Spleen (tissue), 11 donors: ENCODE measurements at regions not wholly inside any gene's neighbourhood (a gene's known extent, or its start where the extent isn't known, plus 50 kb on each side); places are given as distances from the start of the nearest gene placed in this dataset.

Experiments used
- DNase-seq: peaks from one replicate; pipeline ENCODE4 v3.0.0-alpha.2; 2020
- H3K27ac ChIP-seq, 8 donors: fragments of 200-600 bp; sonication (generic) in 7 of 8; 1 replicate in 4 of 8; 2 replicates in 4 of 8; pipeline versions ENCODE4 v1.5.0 to v1.8.0; 2016 to 2021; ENCODE audit warnings: inconsistent platforms in 4 of 8, mild to moderate bottlenecking in 4 of 8, moderate library complexity in 1 of 8
- H3K27me3 ChIP-seq, 7 donors: fragments of 200-600 bp; sonication (generic) in 6 of 7; replicated peaks in 1 of 7; 1 replicate in 4 of 7; 2 replicates in 3 of 7; pipeline versions ENCODE4 v1.5.0 to v1.8.0; 2016 to 2021; ENCODE audit warnings: inconsistent platforms in 3 of 7, mild to moderate bottlenecking in 1 of 7
- H3K36me3 ChIP-seq, 6 donors: fragments of 200-600 bp; sonication (generic) in 5 of 6; 1 replicate in 4 of 6; 2 replicates in 2 of 6; pipeline versions ENCODE4 v1.5.0 to v1.8.0; 2016 to 2021; ENCODE audit warnings: inconsistent platforms in 2 of 6
- H3K4me1 ChIP-seq, 6 donors: fragments of 200-600 bp; sonication (generic) in 5 of 6; 1 replicate in 3 of 6; 2 replicates in 3 of 6; pipeline versions ENCODE4 v1.5.0 to v1.8.0; 2016 to 2021; ENCODE audit warnings: inconsistent platforms in 3 of 6
- H3K4me3 ChIP-seq, 8 donors: fragments of 200-600 bp; sonication (generic) in 7 of 8; 1 replicate in 4 of 8; 2 replicates in 4 of 8; pipeline versions ENCODE4 v1.5.0 to v1.8.0; 2016 to 2021; ENCODE audit warnings: inconsistent platforms in 4 of 8, mild to moderate bottlenecking in 4 of 8, moderate library complexity in 2 of 8
- H3K9me3 ChIP-seq, 8 donors: fragments of 200-600 bp; sonication (generic) in 7 of 8; 1 replicate in 4 of 8; 2 replicates in 4 of 8; pipeline versions ENCODE4 v1.5.0 to v1.8.0; 2016 to 2021; ENCODE audit warnings: inconsistent platforms in 4 of 8
- CTCF ChIP-seq, 11 experiments: fragments of 200-600 bp in 7 of 11; fragments of 450-650 bp in 4 of 11; sonication (generic) in 4 of 11; IDR thresholded peaks in 8 of 11; conservative IDR thresholded peaks in 3 of 11; 1 replicate in 7 of 11; 2 replicates in 4 of 11; pipeline versions ENCODE4 v1.4.0 to v1.8.0; 2016 to 2021; ENCODE audit warnings: antibody characterized with exemption in 11 of 11, inconsistent platforms in 4 of 11, mild to moderate bottlenecking in 1 of 11
- POLR2A ChIP-seq, 3 donors: fragments of 450-650 bp; IDR thresholded peaks; one replicate each; pipeline ENCODE4 v1.5.1; 2017; ENCODE audit warnings: antibody characterized with exemption in 3 of 3, mild to moderate bottlenecking in 1 of 3
- POLR2AphosphoS5 ChIP-seq, 3 donors: sonication (generic); formaldehyde crosslinking; IDR thresholded peaks; one replicate each; pipeline ENCODE4 v1.5.1; 2017; ENCODE audit warnings: antibody characterized with exemption in 3 of 3
- WGBS, 5 donors: extraction: QIAGEN DNeasy Blood & Tissue Kit in 3 of 5; methylation state at CpG; one replicate each; pipeline versions ENCODE4 v1.1.5 to v1.1.7; 2013 to 2018; 5-methylcytosine and 5-hydroxymethylcytosine counted together
- intact Hi-C: fragments of 100-400 bp; cut with DNase I; formaldehyde crosslinking; loops from one replicate; pipeline ENCODE4 v1.15.0; 2023; ENCODE audit warnings: low total_unique reads
- donor health status: healthy with polysubstance abuse.
- donor health status: DM: no; HTN: no; CAD: no; lungs with moderate emphysema.
- donor health status: DM: no; HTN: no; CAD: no.
- donor health status: Bipolar disorder and iron deficiency.
- donor health status: healthy.
- donor health status: DM: no; HTN: no; CAD: no.
- donor health status: DM: yes; HTN: yes; CAD: no.

GRCh38 chr14:78075555-78076277 lies 94.5 kb upstream of the NRXN3 start:
- no peaks in the 10 kb centered on the region for H3K36me3 ChIP-seq
- no peak overlapping the region for H3K27ac ChIP-seq
- WGBS, 5 donors, result 72 to 83% (median 75%) methylated on average over 9 of the region's 9 CpGs
- no peaks in the 10 kb centered on the region for H3K9me3 ChIP-seq
- intact Hi-C loops, result no loop called here
- DNase-seq, result no peak
- H3K4me3 ChIP-seq, result no peak overlapping the region
- TF ChIP-seq CTCF (IDR thresholded peaks at IDR 0.05 in 8 of 11, conservative IDR thresholded peaks at IDR 0.05 in 3 of 11) (no peak), POLR2AphosphoS5 (IDR thresholded peaks at IDR 0.05) (no peak), POLR2A (IDR thresholded peaks at IDR 0.05) (no peak)
- H3K4me1 ChIP-seq, result no peaks in the 10 kb centered on the region
- H3K27me3 ChIP-seq, result no peaks in the 10 kb centered on the region

GRCh38 chr14:78081245-78081644 lies 88.9 kb upstream of the NRXN3 start:
- Histone ChIP-seq H3K27me3 (peaks cover 0 to 17% (median 0%) of the 10 kb centered on the region in 7 donors), H3K9me3 (no peaks in the 10 kb centered on the region), H3K27ac (no peak overlapping the region), H3K4me3 (no peak overlapping the region), H3K4me1 (no peaks in the 10 kb centered on the region), H3K36me3 (no peaks in the 10 kb centered on the region)
- WGBS, 5 donors, result 13 to 36% (median 23%) methylated on average over 1 of the region's 1 CpG
- no peak for DNase-seq
- intact Hi-C loops, result no loop called here
- TF ChIP-seq POLR2A (IDR thresholded peaks at IDR 0.05) (no peak), POLR2AphosphoS5 (IDR thresholded peaks at IDR 0.05) (no peak), CTCF (IDR thresholded peaks at IDR 0.05 in 8 of 11, conservative IDR thresholded peaks at IDR 0.05 in 3 of 11) (no peak)

GRCh38 chr14:78083837-78084236 lies 86.3 kb upstream of the NRXN3 start:
- no peak overlapping the region for H3K4me3 ChIP-seq
- no peaks in the 10 kb centered on the region for H3K4me1 ChIP-seq
- peaks cover 0 to 17% (median 0%) of the 10 kb centered on the region in 7 donors for H3K27me3 ChIP-seq
- intact Hi-C loops, result no loop called here
- TF ChIP-seq POLR2AphosphoS5 (IDR thresholded peaks at IDR 0.05) (no peak), CTCF (IDR thresholded peaks at IDR 0.05 in 8 of 11, conservative IDR thresholded peaks at IDR 0.05 in 3 of 11) (no peak), POLR2A (IDR thresholded peaks at IDR 0.05) (no peak)
- H3K9me3 ChIP-seq, result no peaks in the 10 kb centered on the region
- H3K27ac ChIP-seq, result no peak overlapping the region
- H3K36me3 ChIP-seq, result no peaks in the 10 kb centered on the region
- no peak for DNase-seq

GRCh38 chr14:78086342-78086741 lies 83.8 kb upstream of the NRXN3 start:
- no peak for DNase-seq
- Histone ChIP-seq H3K36me3 (no peaks in the 10 kb centered on the region), H3K27ac (no peak overlapping the region), H3K4me3 (no peak overlapping the region), H3K9me3 (no peaks in the 10 kb centered on the region), H3K27me3 (peaks cover 0 to 17% (median 0%) of the 10 kb centered on the region in 7 donors), H3K4me1 (no peaks in the 10 kb centered on the region)
- TF ChIP-seq CTCF (IDR thresholded peaks at IDR 0.05 in 8 of 11, conservative IDR thresholded peaks at IDR 0.05 in 3 of 11), result no peak
- no peak for TF ChIP-seq POLR2AphosphoS5 (IDR thresholded peaks at IDR 0.05)
- no peak for TF ChIP-seq POLR2A (IDR thresholded peaks at IDR 0.05)
- 40 to 63% (median 51%) methylated on average over 4 of the region's 4 CpGs for WGBS, 5 donors
- intact Hi-C loops, result no loop called here
